Panc1 (cell line): ENCODE measurements at regions not wholly inside any gene's neighbourhood (a gene's known extent, or its start where the extent isn't known, plus 50 kb on each side); places are given as distances from the start of the nearest gene placed in this dataset.

ENCODE experiments used
- ATAC-seq: fragments of 200-7000 bp; cut with Tn5 transposase; 2 replicates; pipeline ENCODE4 v1.9.1; 2020; ENCODE audit warnings: mild to moderate bottlenecking, moderate library complexity
- BruUV-seq: library from RNA; stranded (reverse); fragments of 400-500 nt; replicated peaks from 2 replicates; lab custom pipeline; 2021; lab: Mats Ljungman, UMichigan
- CTCF ChIA-PET: fragments of 300-600 bp; sonication (Branson Sonifier 250); formaldehyde crosslinking; loops from one replicate; lab custom pipeline; 2022; ENCODE audit warnings: antibody characterized with exemption; lab: Charles Lee
- POLR2A ChIA-PET: fragments of 300-600 bp; sonication (Branson Sonifier 250); formaldehyde crosslinking; loops from one replicate; lab custom pipeline; 2022; ENCODE audit warnings: antibody characterized with exemption; lab: Charles Lee
- DNase-seq: peaks from one replicate; pipeline ENCODE4 v3.0.0-alpha.2; 2010; ENCODE audit warnings: low read depth, low spot score
- H3K27ac ChIP-seq: 2 replicates; pipeline ENCODE4 v1.5.1; 2011; ENCODE audit warnings: mild to moderate bottlenecking, low read length, inconsistent platforms
- H3K27me3 ChIP-seq: fragments of 200-500 bp; sonication (Bioruptor generic); 2 replicates; pipeline ENCODE4 v1.6.0; 2014; ENCODE audit warnings: low read length, inconsistent platforms; ENCODE audit not compliant: control insufficient read depth, insufficient read depth
- H3K36me3 ChIP-seq: fragments of 200-500 bp; sonication (Bioruptor generic); 2 replicates; pipeline ENCODE4 v1.5.1; 2014; ENCODE audit warnings: inconsistent platforms, mild to moderate bottlenecking, low read length, moderate library complexity; ENCODE audit not compliant: control insufficient read depth, insufficient read depth
- H3K4me1 ChIP-seq: 2 replicates; pipeline ENCODE4 v1.5.1; 2011; ENCODE audit warnings: inconsistent platforms, mild to moderate bottlenecking, low read length, moderate library complexity; ENCODE audit not compliant: control insufficient read depth, insufficient read depth
- H3K4me3 ChIP-seq, 2 experiments: 2 replicates each; pipeline ENCODE4 v1.5.1; 2011 to 2012; ENCODE audit warnings: low read depth in 2 of 2, low read length in 2 of 2, mild to moderate bottlenecking in 2 of 2, inconsistent platforms in 1 of 2, moderate library complexity in 1 of 2
- H3K9me3 ChIP-seq: fragments of 200-500 bp; sonication (Bioruptor generic); 2 replicates; pipeline ENCODE4 v1.5.1; 2014; ENCODE audit warnings: low read depth, mild to moderate bottlenecking, inconsistent platforms, low read length, moderate library complexity; ENCODE audit not compliant: control insufficient read depth, insufficient read depth
- POLR2AphosphoS5 ChIP-seq: IDR thresholded peaks from 2 replicates; pipeline ENCODE4 v1.6.1; 2012; ENCODE audit warnings: mild to moderate bottlenecking, low read depth, low read length, moderate library complexity
- SIN3A ChIP-seq: IDR thresholded peaks from 2 replicates; pipeline ENCODE4 v1.6.1; 2012; ENCODE audit warnings: low read depth, mild to moderate bottlenecking, low read length, moderate library complexity, borderline replicate concordance; ENCODE audit not compliant: insufficient read depth
- TCF7L2 ChIP-seq: IDR thresholded peaks from 2 replicates; pipeline ENCODE4 v1.6.1; 2011; ENCODE audit warnings: mild to moderate bottlenecking, low read depth, low read length, inconsistent platforms
- in situ Hi-C: cut with HindIII; loops from 2 replicates; pipeline ENCODE4 v1.10.0; 2016; ENCODE audit warnings: low sequenced_read_pairs, low pct_unique_long_range_greater_than_20kb
- intact Hi-C: fragments of 100-400 bp; cut with micrococcal nuclease; formaldehyde crosslinking; loops from one replicate; pipeline ENCODE4 v1.10.0; 2022; ENCODE audit not compliant: unreplicated experiment
- TF ChIP-seq, protein P1 (sequence below), 2 experiments: IDR thresholded peaks; 2 replicates each; pipeline ENCODE4 v1.6.1; 2011 to 2012; ENCODE audit warnings: low read depth in 2 of 2, control low read depth in 1 of 2, low read length in 1 of 2, mild to moderate bottlenecking in 1 of 2, moderate library complexity in 1 of 2; ENCODE audit not compliant: insufficient read depth in 1 of 2
- TF ChIP-seq, protein P2 (sequence below): fragments of 450-650 bp; IDR thresholded peaks from 2 replicates; pipeline ENCODE4 v1.5.1; 2017; ENCODE audit warnings: mild to moderate bottlenecking

DNA sequence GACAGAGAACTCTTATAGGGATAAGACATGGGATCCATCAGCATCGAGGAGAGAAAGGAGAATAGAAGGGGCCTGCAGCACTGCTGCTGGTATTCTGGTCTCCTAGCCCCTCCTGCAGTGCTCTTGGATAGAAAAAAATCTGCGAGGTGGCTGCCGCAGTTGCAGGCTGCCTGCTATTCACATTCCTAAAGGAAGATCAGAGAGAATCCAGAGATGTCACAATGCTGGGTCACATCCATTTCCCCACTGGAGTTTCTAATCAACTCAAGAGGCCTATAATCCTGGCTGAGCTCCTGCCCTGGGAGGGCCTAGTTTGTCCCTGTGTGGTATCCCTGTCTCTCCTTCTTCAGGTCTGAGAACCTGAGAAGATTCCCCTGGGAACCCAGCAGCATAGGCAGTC lies 357.8 kb downstream of the MAFB start:
- no TSS peak for BruUV-seq
- CTCF ChIA-PET: no interaction called here
- no peaks in the 10 kb centered on the region for H3K27me3 ChIP-seq
- no peaks in the 10 kb centered on the region for H3K36me3 ChIP-seq
- ATAC-seq (no peak), DNase-seq (no peak)
- POLR2A ChIA-PET: no interaction called here
- no peak overlapping the region for H3K27ac ChIP-seq
- no peaks in the 10 kb centered on the region for H3K4me1 ChIP-seq
- no peak overlapping the region for H3K4me3 ChIP-seq
- intact Hi-C loops (no loop called here), in situ Hi-C loops (no loop called here)
- TF ChIP-seq, protein P1, sequence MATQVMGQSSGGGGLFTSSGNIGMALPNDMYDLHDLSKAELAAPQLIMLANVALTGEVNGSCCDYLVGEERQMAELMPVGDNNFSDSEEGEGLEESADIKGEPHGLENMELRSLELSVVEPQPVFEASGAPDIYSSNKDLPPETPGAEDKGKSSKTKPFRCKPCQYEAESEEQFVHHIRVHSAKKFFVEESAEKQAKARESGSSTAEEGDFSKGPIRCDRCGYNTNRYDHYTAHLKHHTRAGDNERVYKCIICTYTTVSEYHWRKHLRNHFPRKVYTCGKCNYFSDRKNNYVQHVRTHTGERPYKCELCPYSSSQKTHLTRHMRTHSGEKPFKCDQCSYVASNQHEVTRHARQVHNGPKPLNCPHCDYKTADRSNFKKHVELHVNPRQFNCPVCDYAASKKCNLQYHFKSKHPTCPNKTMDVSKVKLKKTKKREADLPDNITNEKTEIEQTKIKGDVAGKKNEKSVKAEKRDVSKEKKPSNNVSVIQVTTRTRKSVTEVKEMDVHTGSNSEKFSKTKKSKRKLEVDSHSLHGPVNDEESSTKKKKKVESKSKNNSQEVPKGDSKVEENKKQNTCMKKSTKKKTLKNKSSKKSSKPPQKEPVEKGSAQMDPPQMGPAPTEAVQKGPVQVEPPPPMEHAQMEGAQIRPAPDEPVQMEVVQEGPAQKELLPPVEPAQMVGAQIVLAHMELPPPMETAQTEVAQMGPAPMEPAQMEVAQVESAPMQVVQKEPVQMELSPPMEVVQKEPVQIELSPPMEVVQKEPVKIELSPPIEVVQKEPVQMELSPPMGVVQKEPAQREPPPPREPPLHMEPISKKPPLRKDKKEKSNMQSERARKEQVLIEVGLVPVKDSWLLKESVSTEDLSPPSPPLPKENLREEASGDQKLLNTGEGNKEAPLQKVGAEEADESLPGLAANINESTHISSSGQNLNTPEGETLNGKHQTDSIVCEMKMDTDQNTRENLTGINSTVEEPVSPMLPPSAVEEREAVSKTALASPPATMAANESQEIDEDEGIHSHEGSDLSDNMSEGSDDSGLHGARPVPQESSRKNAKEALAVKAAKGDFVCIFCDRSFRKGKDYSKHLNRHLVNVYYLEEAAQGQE (IDR thresholded peaks at IDR 0.05; ENCODE audit: insufficient read depth in 1 of 2, low read depth in 2 of 2, low read length in 1 of 2): no peak
- TF ChIP-seq, protein P2, sequence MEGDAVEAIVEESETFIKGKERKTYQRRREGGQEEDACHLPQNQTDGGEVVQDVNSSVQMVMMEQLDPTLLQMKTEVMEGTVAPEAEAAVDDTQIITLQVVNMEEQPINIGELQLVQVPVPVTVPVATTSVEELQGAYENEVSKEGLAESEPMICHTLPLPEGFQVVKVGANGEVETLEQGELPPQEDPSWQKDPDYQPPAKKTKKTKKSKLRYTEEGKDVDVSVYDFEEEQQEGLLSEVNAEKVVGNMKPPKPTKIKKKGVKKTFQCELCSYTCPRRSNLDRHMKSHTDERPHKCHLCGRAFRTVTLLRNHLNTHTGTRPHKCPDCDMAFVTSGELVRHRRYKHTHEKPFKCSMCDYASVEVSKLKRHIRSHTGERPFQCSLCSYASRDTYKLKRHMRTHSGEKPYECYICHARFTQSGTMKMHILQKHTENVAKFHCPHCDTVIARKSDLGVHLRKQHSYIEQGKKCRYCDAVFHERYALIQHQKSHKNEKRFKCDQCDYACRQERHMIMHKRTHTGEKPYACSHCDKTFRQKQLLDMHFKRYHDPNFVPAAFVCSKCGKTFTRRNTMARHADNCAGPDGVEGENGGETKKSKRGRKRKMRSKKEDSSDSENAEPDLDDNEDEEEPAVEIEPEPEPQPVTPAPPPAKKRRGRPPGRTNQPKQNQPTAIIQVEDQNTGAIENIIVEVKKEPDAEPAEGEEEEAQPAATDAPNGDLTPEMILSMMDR: no peak
- TF ChIP-seq SIN3A (no peak), TCF7L2 (no peak), POLR2AphosphoS5 (no peak)
- H3K9me3 ChIP-seq: no peaks in the 10 kb centered on the region

DNA sequence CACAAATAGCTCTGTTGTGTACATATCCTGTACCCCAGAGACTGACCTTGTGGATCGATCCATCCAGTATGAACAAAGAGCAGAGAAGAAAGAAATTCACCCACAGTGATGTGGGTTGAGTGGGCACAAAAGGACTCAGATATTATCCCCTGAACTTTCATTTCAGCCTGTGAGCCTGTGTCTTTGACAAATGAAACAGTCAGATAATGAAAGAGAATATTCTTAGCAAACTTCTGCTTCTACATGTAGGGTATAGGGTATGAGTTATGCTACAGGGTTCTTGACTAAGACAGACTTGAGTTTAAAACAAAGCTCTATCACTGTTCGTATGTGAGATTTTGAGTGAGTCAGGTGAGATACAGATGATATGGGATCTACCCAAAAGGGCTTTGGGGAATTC lies 359.7 kb downstream of the MAFB start:
- BruUV-seq: no TSS peak

More for the DNA sequence above, 359.7 kb downstream of the MAFB start:
- ATAC-seq (no peak), DNase-seq (no peak)
- H3K27me3 ChIP-seq: no peaks in the 10 kb centered on the region
- H3K27ac ChIP-seq: no peak overlapping the region
- no peaks in the 10 kb centered on the region for H3K36me3 ChIP-seq
- TF ChIP-seq TCF7L2 (no peak), SIN3A (no peak), POLR2AphosphoS5 (no peak)
- TF ChIP-seq, protein P1 (IDR thresholded peaks at IDR 0.05; ENCODE audit: insufficient read depth in 1 of 2, low read depth in 2 of 2, low read length in 1 of 2): no peak
- TF ChIP-seq, protein P2: no peak
- in situ Hi-C loops (no loop called here), intact Hi-C loops (no loop called here)
- H3K9me3 ChIP-seq: no peaks in the 10 kb centered on the region
- POLR2A ChIA-PET: no interaction called here
- H3K4me3 ChIP-seq: no peak overlapping the region
- CTCF ChIA-PET: no interaction called here
- H3K4me1 ChIP-seq: no peaks in the 10 kb centered on the region
